ENCODE measurements at regions not wholly inside any gene's neighbourhood (a gene's known extent, or its start where the extent isn't known, plus 50 kb on each side); places are given as distances from the start of the nearest gene placed in this dataset.

GRCh38 chr15:58329781-58330671 lies 101.8 kb upstream of the LIPC start:
- no peak for DNase-seq

- DNase-seq: no peak
Measured at GRCh38 chr15:58330741-58331559, 100.8 kb upstream of the LIPC start.

GRCh38 chr15:58331560-58331912 lies 100.3 kb upstream of the LIPC start:
- DNase-seq: peak; percentile 93

DNA sequence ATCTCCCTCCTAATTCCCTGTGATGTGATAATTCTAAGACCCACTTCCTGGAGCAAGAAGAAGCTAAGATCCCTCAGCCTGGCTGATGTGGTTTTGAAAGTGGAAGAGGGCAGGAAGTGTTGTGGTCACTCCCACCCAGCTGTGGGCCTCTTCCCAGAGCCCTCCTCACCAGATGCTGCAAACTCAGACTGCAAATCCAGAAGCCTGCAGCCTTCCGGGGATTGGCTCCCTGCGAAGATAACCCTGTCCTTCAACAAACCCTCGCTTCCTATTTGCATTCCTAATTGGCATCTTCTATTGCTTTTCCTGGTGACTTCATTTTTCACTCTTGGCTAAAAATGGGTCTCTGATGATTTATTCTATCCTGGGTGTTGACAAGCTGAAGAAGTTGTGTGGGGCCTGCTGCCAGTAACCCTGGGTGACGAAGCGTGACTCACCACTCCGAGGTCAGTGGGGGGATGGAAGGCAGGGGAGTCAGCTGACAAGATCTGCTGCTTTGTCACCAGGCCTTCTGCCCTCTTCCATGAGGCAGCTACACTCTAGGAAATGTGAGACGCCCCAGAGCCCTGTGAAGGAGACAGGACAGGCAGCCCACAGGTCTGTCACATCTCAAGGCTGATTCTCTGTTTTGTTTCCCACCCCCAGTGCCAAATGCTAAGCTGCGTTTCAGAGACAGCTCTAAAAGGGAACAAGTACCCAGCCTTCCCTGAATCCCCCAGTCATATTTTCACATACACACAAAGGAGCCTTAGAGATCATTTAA lies 99.7 kb upstream of the LIPC start:
- DNase-seq: peak; percentile 98

- peak; percentile 84 for DNase-seq
Measured at GRCh38 chr15:58332676-58333400, 99.0 kb upstream of the LIPC start.

DNA sequence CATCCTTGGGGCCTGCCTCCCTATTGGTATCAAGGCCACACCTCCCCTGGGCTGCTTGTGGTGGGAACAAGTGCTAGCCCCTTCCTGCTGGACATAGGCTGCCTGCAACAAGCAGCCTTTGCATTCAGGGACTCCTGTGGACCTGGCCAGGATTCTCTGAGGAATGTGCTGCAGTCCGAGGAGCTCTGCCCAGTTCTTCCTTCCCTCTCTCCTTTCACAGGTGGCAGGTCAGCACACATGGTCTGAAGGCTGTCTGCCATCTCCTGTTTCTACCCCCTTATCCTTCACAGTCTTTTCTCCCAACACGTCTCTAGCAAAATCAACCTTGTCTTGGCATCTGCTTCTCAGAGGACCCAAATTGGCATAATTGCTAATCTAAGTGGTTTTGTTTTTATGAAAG lies 97.0 kb upstream of the LIPC start:
- DNase-seq: no peak

GRCh38 chr15:58336161-58336560 lies 95.6 kb upstream of the LIPC start:
- DNase-seq: no peak

DNA sequence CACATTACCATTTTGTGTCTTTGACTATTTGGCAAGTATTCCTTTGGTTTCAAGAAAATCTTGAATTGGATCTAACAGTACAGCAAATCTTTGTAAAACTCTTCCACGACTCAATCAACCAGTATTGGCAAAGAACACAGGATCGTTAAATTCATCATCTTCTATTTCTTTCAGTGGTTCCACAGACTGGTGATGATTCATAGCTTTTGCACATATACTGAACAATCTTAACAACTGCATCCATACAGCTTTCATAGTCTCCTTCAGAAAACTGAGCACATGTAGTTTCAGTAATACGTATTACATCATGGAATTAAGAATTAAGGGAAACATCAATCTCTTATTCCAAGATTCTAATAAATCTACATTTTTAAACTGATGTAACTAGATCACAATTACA lies 91.6 kb upstream of the LIPC start:
- DNase-seq: no peak

GRCh38 chr15:58342508-58342907 lies 89.3 kb upstream of the LIPC start:
- no peak for DNase-seq

- DNase-seq: peak; percentile 32
Measured at GRCh38 chr15:58344213-58345070, 87.3 kb upstream of the LIPC start.

DNA sequence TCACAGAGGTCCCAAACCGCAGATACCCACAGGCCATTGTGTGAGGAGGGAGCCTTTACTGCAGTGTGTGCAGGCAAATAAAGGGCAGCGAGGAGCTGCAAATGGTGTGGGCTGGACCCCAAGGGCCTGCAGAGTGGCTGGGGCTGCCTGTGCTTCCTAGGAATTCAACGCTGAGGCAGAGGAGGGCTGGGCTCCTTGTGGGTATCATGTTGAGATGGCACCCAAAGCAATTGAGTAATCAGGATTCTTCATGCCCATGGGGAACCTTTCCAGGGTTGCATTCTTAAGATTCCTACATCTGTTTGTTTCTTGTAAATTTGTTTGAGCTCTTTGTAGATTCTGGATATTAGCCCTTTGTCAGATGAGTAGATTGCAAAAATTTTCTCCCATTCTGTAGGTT lies 85.4 kb upstream of the LIPC start:
- DNase-seq: no peak

- no peak for DNase-seq
Measured at GRCh38 chr15:58348095-58348812, 83.5 kb upstream of the LIPC start.

DNA sequence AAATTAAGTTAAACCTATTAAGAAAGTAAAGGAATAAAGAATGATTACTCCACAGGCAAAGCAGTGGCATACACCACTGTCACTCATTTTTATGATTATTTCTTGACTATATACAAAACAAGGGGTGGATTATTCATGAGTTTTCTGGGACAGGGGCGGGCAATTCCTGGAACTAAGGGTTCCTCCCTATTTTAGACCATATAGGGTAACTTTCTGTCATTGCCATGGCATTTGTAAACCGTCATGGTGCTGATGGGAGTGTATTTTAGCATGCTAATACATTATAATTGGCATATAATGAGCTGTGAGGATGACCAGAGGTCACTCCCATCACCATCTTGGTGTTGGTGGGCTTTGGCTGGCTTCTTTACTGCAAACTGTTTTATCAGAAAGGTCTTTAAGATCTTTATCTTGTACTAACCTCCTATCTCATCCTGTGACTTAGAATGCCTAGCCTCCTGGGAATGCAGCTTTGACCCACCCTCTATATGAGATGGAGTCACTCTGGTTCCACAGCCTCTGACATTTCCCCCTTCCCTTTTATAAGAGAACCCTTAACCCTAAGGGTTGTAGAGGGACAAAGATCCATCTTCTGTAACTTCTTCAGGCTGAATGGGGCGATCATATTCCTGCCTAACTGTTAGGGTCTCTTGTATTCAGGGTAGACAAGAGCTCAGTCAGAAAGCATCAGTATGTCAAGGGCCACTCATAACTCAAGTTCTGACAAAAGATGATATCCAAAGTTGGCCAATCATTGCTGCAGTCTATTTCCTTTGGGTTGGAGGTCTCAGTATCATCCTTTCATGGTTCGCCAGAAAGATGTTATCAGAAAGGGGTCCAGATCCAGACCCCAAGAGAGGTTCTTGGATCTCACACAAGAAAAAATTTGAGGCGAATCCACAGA lies 79.5 kb upstream of the LIPC start:
- peak; percentile 82 for DNase-seq

- DNase-seq: no peak
Measured at GRCh38 chr15:58355382-58355971, 76.3 kb upstream of the LIPC start.

DNA sequence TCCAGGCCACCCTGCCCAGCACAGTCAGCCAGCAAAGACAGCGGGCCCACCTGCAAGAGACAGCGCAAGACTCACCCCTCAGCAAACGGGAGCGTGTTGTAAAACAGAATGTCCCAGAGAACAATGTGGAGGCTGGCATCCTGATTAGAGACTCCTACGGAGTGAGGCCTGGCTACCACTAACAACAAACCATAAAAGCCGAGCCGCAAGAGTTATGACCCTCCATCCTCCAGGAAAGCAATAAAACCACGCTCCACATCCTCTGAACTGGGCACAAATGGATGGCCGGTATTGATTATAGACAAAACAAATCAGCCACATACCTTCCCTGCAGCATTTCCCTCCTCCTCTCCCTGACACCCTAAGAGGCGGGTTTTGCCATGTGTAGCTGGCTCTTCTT lies 75.8 kb upstream of the LIPC start:
- no peak for DNase-seq

DNA sequence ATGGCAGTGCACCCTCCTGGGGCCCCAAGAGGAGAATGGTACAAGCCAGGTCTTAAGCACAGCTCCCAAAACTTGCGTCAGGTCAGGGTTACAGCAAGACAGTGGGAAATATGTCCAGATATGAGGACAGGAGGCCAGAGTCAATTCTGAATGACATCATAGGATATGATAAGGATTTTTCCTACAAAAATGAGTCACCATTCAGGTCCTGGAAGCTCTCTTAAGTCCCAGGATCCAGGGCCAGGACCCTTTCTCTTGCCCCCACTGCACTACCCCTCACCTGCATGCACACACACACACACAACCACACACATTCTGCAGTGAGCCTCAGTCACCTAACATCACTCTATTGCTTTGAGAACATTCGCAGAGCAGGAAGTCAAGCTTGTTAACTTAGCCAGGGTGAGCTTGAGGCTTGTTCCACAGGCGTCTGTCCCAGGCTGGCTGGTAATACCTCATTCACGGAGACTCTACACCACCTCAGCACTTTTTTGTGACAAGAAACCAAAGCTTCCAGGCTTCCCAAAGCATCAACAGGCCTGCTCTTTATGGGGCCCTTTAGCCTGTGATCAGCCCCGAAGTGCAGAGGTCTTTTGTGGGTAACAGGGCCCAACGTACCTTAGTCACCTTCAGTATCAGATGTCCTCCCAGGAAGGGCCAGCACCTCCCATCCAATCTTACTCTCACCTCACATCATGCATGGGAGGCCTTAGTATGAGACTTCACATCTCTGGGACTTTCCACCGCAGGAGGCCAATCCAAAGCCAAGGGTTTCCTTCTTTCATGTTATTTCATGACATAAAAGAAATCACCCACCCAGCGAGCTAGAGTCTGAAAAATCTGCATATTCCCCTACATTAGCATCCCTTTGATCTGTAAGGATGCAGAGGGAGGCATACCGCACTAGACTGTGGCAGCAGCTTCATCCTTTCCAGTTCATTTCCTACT lies 74.0 kb upstream of the LIPC start:
- no peak for DNase-seq

DNA sequence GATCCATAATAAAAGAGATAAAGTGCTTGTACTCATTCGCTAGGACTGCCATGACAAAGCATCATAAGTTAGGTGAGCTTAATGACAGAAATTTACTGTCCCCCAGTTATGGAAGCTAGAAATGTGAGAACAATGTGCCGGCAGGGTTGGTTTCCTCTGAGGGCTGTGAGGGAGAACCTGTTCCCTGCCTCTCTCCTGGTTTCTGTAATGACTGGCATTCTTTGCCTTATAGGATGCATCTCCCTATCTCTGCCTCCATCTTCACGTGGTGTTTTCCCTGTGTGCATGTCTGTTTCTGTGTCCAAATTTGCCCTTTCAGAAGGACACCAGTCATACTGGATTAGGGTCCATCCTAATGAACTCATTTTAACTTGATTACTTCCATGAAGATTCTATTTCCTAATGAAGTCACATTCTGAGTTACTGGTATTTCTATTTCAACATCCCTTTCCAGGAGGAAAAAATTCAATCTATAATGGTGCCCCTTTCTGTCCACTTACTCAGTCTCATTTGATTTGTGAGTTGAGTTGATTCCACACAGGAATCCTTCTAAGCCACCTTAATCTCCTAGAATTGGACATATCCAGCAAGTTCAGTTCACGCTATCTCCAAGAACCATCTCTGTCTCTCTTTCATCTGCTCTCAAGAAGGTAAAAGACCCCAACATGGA lies 71.2 kb upstream of the LIPC start:
- no peak for DNase-seq

DNA sequence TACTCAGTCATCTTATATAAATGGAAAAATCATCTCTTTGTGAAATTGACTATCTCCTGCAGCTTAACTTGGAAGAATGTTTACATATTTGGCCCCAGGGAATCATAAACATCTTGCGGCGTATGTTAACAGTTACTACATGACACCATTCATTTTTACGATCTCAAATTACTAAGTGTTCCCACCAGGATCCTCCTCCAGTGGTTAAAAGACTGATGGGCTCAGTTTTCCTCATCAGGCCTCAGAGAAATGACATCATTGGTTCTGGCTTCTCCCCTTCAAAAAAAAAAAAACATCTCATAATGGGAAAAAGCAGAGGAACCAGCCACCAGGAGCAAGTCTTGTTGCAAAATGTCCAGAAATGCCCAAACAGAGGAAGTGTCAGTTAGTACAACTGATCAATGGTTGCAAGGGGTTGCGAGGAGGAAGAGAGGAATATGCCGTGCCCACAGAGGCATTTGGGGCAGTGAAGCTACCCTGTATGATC lies 70.5 kb upstream of the LIPC start:
- no peak for DNase-seq
